ENCODE measurements at regions not wholly inside any gene's neighbourhood (a gene's known extent, or its start where the extent isn't known, plus 50 kb on each side); places are given as distances from the start of the nearest gene placed in this dataset.

- Histone ChIP-seq H3K9me2 (replicated peaks; ENCODE audit: insufficient read depth, low read length) (no peaks in the 10 kb centered on the region), H3K9me3 (replicated peaks; ENCODE audit: insufficient read depth, low read length) (no peaks in the 10 kb centered on the region), H3K79me2 (ENCODE audit: low read length) (no peaks in the 10 kb centered on the region), H3K27ac (ENCODE audit: low read length) (no peak overlapping the region), H2AFZ (ENCODE audit: low read length) (no peak overlapping the region), H3K4me3 (ENCODE audit: low read length) (no peak overlapping the region), H3K4me2 (ENCODE audit: low read depth, low read length) (no peak overlapping the region), H3K27me3 (replicated peaks; ENCODE audit: insufficient read depth, low read length) (no peaks in the 10 kb centered on the region), H3K36me3 (replicated peaks; ENCODE audit: insufficient read depth, low read length) (no peaks in the 10 kb centered on the region), H4K20me1 (ENCODE audit: insufficient read depth, low read length) (no peaks in the 10 kb centered on the region), H3K4me1 (ENCODE audit: low read length) (no peaks in the 10 kb centered on the region), H3F3A (ENCODE audit: insufficient read depth, low read length) (no peaks in the 10 kb centered on the region), H3K9ac (ENCODE audit: low read length) (no peak overlapping the region)
- DNase-seq: no peak
- TF ChIP-seq EZH2 (optimal IDR thresholded peaks at IDR 0.05; ENCODE audit: low read depth, low read length) (no peak), EZH2phosphoT487 (IDR thresholded peaks at IDR 0.05; ENCODE audit: low read length) (no peak), CTCF (IDR thresholded peaks at IDR 0.05; ENCODE audit: low read length) (no peak)
These were observed 117.6 kb downstream of the MAGEB17 start for GRCh38 chrX:16284842-16285241.

DNA sequence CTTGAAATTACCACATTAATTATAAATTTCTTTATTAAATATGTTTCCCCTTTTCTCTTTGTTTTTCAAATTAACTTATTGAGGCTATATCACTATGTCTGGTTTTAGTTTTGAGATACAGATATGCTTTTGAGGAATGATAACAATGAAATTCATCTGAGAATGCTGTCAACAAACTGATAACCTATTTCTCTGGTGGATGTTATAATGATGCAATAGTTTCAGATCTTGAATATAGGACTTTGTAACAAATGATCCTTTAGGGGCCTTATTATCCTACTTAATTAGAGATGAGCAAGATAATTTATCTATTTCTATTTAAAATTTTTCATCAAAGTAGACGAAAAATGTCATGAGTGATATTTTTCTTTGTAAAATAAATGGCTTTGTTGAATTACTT lies 123.7 kb downstream of the MAGEB17 start:
- no peaks in the 10 kb centered on the region for H3K27me3 ChIP-seq (replicated peaks; ENCODE audit: insufficient read depth, low read length)
- H3K4me3 ChIP-seq (ENCODE audit: low read length): no peak overlapping the region
- H3K4me1 ChIP-seq (ENCODE audit: low read length): no peaks in the 10 kb centered on the region
- H3K36me3 ChIP-seq (replicated peaks; ENCODE audit: insufficient read depth, low read length): no peaks in the 10 kb centered on the region
- no peaks in the 10 kb centered on the region for H3K9me3 ChIP-seq (replicated peaks; ENCODE audit: insufficient read depth, low read length)
- no peaks in the 10 kb centered on the region for H3F3A ChIP-seq (ENCODE audit: insufficient read depth, low read length)
- no peak overlapping the region for H3K4me2 ChIP-seq (ENCODE audit: low read depth, low read length)
- no peak overlapping the region for H3K27ac ChIP-seq (ENCODE audit: low read length)
- no peak for TF ChIP-seq CTCF (IDR thresholded peaks at IDR 0.05; ENCODE audit: low read length)
- no peak for TF ChIP-seq EZH2 (optimal IDR thresholded peaks at IDR 0.05; ENCODE audit: low read depth, low read length)
- TF ChIP-seq EZH2phosphoT487 (IDR thresholded peaks at IDR 0.05; ENCODE audit: low read length): no peak
- H4K20me1 ChIP-seq (ENCODE audit: insufficient read depth, low read length): no peaks in the 10 kb centered on the region
- H3K9ac ChIP-seq (ENCODE audit: low read length): no peak overlapping the region
- DNase-seq: no peak
- H2AFZ ChIP-seq (ENCODE audit: low read length): no peak overlapping the region
- H3K9me2 ChIP-seq (replicated peaks; ENCODE audit: insufficient read depth, low read length): no peaks in the 10 kb centered on the region
- H3K79me2 ChIP-seq (ENCODE audit: low read length): no peaks in the 10 kb centered on the region

DNA sequence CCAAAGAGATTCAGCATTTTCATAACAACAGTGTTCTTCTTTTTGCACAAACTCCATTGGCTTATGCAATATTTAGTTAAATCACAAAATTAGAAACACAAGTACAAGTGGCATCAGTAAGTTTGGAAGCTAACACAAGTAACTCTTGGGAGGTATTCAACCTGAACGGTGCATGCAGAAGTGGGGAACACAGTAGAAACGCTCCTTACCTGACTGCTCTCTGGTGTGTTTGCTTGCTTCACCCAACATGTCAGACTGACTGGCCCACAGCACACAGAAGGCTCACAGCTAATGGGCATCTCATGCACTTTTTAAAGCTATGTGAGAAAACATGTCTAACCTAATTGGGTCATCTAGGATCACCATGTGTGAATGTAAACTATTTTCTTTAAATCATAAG lies 133.6 kb downstream of the MAGEB17 start:
- no peaks in the 10 kb centered on the region for H4K20me1 ChIP-seq (ENCODE audit: insufficient read depth, low read length)
- no peak overlapping the region for H3K9ac ChIP-seq (ENCODE audit: low read length)
- H2AFZ ChIP-seq (ENCODE audit: low read length): no peak overlapping the region
- no peak overlapping the region for H3K27ac ChIP-seq (ENCODE audit: low read length)
- no peaks in the 10 kb centered on the region for H3K9me3 ChIP-seq (replicated peaks; ENCODE audit: insufficient read depth, low read length)
- no peaks in the 10 kb centered on the region for H3K36me3 ChIP-seq (replicated peaks; ENCODE audit: insufficient read depth, low read length)
- H3K4me2 ChIP-seq (ENCODE audit: low read depth, low read length): no peak overlapping the region
- no peaks in the 10 kb centered on the region for H3K9me2 ChIP-seq (replicated peaks; ENCODE audit: insufficient read depth, low read length)
- no peaks in the 10 kb centered on the region for H3F3A ChIP-seq (ENCODE audit: insufficient read depth, low read length)
- DNase-seq: no peak
- H3K79me2 ChIP-seq (ENCODE audit: low read length): no peaks in the 10 kb centered on the region
- no peak overlapping the region for H3K4me3 ChIP-seq (ENCODE audit: low read length)
- H3K4me1 ChIP-seq (ENCODE audit: low read length): no peaks in the 10 kb centered on the region
- TF ChIP-seq EZH2 (optimal IDR thresholded peaks at IDR 0.05; ENCODE audit: low read depth, low read length) (no peak), CTCF (IDR thresholded peaks at IDR 0.05; ENCODE audit: low read length) (no peak), EZH2phosphoT487 (IDR thresholded peaks at IDR 0.05; ENCODE audit: low read length) (no peak)
- H3K27me3 ChIP-seq (replicated peaks; ENCODE audit: insufficient read depth, low read length): no peaks in the 10 kb centered on the region
